Superior temporal gyrus (tissue), 1 donor: ENCODE measurements at regions not wholly inside any gene's neighbourhood (a gene's known extent, or its start where the extent isn't known, plus 50 kb on each side); places are given as distances from the start of the nearest gene placed in this dataset.

Experiments
- DNase-seq: peaks from one replicate; pipeline ENCODE4 v3.0.0-alpha.2; 2016; ENCODE audit errors: extremely low spot score

DNA sequence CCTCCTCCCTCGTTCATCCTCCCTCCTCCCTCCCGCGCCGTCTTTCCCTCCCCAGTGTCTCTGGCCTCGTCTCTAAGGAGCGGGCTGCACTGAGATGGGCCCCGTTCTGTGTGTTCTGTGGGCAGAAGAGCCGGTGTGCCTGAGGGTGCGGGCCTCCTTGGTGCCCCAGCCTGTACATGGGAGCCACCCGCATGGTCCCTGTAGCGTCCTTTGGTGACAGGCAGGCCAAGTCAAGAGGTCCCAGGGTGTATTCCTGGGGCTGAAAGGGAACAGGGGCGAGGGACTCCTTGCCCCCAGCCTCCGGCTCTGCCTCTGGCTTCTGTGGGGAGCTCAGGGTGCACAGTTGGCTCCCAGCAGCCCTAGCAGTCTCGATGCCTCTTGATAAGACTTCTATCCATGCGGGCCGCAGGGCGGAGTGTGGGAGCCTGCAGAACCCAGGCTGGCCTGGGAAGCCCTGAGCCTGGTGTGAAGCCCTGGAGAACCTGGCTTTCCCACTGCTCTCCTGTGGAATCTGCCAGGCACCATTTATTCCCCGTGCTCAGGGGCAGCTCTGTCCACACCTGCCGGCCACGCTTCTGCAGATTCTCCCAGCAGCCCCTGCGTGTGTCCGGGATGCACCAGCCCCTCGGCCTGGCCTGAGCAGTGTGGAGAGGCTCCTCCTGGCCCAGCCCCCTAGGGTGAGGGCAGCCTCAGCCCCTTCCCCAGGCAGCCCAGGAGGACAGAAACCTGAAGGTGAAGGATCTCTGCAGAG, 181.3 kb downstream of the KIF26A start:
- DNase-seq: no peak

DNA sequence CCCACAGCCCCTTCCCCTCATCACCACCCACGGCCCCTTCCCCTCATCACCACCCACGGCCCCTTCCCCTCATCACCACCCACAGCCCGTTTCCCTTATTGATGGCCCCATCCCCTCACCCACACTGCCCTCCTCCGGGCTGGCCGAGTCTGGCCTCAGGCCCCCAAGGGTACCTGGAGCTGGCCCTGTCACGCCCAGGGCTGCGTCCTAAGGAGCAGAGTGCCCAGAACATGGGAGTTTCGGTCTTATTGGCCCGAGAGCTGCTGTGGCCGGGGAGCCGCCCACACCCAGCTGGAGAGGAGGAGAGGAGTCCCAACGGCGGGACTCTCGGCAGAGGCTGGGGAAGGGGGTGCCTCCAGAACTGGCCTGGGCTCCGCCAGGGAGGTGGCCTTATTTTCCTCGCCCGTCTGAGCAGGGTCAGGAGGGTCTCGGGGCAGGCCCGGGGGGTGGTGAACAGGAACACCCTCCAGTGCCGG, 182.3 kb downstream of the KIF26A start:
- no peak for DNase-seq

DNA sequence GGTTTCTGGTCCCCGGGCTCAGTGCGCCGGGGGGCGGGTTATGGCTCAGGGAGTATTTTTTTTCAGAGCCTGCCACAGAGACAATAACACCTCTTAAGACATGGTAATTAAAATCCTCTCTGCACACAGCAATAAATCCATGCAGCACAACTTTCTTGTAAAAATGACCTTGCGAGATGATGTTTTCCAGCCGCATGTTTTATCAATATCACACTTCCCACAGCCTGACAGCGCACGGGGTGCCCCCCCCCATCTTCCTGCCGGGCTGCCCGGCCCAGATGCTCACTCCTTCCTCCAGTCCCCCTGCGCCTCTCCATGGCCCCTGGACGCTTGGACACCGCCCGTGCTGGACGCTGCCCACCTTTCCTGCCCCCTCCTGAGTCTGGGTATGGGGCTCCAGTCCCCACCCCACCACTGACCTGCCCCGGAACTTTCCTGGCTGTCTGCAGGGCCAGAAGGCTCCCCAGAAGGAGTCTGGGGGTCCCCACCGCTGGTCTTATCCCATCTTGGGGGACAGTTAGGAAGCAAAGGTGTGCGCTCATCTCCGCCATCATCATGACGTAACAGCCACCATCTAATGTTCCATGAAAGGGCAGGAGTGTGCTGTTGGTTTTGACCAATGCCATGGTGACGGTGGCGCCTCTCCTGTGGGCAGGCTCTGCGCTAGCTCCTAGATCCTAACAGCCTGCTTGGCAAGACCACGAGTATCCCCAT, 182.9 kb downstream of the KIF26A start:
- DNase-seq: no peak

DNA sequence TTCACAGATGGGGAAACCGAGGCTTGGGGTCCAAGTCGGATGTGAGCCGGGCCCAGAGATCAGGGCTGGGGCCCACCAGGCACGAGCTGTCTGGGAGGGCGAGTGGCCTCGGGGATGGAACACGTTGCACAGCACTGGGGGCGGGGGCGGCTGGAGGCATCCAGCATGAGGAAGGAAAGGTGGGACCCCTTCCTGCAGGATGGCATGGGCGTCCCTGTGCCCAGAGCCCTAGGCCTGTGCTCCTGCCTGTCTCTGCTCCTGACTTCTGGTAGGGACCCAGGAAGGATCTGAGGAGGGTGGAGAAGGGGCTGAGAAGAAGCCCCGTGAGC, 183.4 kb downstream of the KIF26A start:
- no peak for DNase-seq

DNA sequence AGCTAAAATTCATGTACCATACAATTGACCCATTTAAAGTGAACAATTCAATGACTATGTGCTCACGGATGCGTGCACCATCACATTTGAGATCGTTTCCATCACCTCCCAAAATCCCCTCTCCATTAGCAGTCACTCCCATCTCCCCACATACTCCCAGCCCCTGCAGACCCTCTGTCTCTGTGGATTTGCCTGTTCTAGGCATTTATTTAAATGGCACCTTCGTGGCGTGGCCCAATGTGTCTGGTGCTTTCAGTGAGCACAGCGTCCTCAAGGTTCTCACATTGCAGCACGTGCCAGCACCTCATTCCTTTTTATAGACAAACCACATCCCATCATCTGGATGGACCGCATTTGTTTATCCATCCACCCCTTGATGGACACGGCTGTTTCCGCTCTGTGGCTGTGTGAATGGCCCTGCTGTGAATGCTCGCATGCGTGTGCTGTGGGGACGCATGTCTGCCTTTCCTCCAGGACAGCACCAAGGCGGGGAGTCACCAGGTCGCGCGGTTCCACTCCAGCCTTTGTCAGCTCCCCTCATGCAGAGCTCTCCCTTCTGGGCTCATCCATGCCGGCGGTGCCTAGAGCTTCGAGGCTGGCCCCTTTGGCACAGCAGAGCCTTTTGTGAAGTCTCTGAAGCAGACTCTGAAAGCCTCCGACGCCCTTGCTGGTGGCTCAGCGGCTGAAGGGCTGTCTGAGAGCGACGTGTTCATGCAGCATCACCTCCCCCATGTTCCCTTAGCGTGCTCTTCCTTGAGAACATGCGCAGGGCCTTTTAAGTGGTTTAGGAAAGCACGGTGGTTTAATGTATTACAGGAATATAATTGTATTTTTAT, 184.4 kb downstream of the KIF26A start:
- no peak for DNase-seq

- DNase-seq: no peak
These were observed 185.3 kb downstream of the KIF26A start for GRCh38 chr14:104323551-104324175.

DNA sequence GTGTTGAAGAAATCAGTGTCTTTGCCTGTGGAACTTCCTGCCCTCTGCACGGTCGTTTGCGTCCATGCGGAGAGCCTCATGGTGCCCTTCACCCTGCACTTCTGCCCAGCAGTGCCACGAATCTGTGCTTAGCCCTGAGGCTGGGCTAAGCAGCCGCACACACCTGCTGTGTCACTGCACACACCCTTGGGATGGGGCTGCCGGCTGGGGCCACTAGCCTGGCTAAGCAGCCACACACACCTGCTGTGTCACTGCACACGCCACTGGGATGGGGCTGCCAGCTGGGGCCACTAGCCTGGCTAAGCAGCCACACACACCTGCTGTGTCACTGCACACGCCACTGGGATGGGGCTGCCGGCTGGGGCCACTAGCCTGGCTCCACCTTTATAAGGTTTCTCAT, 188.5 kb downstream of the KIF26A start:
- no peak for DNase-seq

DNA sequence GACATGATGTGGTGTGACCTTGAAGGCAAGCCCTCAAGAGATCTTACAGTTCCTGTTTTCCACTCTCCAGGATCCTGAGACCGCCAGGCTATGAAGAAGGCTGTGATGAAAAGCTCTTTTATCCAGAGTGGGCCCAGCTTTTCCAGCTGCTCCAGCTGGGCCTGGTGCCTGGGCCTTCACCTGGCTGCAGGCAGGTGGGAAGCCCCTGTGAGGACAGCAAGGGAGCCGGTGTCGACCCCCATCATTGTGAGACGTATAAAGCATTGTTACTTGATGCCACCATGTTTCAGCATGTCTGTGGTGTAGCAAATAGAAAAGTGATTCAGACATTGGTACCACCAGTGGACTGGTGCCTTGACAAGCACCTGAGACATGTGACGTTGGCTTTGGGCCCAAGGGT, 190.2 kb downstream of the KIF26A start:
- DNase-seq: no peak

GRCh38 chr14:104329793-104330192, 191.4 kb downstream of the KIF26A start:
- DNase-seq: no peak

DNA sequence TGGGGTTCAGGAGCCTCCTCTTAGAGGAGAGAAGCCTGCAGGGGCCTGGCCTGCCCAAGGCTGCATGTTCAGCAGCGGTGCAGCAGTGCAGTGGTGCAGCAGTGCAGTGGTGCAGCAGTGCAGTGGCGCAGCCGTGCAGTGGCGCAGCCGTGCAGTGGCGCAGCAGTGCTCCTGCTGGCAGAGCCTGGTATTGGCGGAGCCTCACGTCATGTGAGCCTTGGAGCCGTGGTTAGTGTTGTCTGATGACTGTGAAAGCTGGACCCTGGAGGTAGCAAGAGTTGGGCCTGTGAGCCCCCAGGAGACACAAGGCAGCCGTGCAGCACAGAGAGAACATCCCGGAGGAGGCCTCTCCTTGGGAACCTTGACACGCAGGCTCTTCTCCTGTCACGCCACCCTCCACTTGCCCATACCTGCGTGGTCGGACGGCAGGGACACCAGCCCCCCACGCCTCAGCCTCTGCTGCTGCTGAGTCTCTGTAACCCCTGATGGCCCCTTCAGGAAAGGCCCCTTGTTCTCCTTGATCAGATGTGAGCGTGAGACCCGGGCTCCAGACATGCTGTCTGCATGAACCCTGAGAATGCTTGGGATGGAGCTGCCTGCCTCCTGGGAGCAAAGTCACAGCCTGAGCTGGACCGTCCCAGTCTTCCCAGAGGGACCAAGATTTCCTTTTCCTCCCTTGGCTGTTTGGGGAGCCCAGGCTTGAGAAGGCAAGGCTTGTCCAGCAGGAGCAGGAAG, 193.7 kb downstream of the KIF26A start:
- no peak for DNase-seq

DNA sequence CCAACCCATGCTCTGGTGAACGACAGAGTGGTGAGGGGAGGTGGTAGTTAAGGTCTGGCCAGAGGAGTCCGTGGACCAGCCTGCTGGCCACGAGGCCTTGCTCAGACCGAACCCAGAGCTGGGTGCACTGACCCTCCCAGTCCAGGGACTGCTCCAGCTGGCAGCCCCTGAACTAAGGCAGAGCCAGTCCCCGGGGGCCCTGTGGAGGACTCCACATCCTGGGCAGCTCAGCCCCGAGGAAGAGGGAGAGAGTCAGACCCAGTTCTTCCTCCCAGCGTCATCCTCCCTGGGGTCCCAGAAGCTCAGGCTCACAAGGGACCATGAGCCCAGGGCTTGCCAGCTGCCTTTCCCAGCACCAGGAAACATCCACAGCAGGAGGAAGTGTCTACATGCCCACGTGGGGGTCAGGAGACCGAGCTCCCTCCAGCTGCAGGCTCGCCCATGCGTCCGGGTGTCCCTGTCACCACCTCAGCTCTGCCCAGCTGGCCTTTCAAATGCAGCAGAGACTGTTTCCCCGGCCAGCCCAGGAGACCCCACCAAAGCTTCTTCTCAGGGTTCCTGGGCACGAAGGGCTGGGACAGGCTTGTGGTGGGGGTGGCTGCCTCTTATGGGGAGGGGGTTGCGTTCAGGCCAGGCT, 194.4 kb downstream of the KIF26A start:
- DNase-seq: no peak

DNA sequence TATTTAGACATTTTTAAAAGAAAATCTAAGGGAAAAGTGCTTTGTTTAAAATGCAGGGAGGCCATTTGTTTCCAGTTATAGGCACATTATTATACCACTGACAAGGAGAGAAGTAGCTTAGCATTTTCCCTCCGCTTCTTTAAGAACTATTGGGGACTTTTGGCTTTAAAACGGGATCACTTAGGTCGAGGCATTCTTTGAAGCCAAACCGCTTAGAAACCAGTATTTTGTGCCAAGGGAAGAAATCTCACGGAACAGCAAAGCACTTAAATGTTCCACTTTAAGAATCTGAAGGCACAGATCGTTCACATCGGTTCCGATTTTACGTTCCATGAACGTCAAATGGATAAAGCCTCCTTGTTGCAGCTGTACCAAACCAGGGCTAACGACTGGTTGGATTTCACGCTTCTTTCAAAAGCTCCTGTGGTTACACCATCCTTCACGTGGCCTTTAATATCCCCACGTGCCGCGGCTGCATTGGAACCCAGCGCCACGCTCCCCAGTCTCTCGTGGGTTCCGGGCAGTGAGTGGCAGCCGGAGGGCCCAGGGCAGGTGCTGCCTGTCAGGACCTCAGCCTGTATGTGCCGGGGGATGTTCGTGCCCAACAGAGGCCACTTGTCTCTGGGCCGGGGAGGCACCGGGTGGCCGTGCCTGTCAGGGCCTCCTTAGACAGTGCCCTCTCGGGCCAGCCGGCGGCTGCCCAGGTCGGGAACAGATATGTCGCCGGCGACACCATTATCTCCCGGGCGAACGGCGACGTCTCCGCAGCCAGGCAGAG, 195.4 kb downstream of the KIF26A start:
- DNase-seq: no peak

GRCh38 chr14:104334424-104335161, 196.2 kb downstream of the KIF26A start:
- DNase-seq: no peak

- no peak for DNase-seq
These were observed 196.8 kb downstream of the KIF26A start for GRCh38 chr14:104335176-104335575.

- no peak for DNase-seq
These were observed 197.2 kb downstream of the KIF26A start for GRCh38 chr14:104335611-104336010.

- DNase-seq: no peak
These were observed 199.0 kb downstream of the KIF26A start for GRCh38 chr14:104337351-104337750.

- DNase-seq: no peak
These were observed 201.0 kb downstream of the KIF26A start for GRCh38 chr14:104339361-104339760.

- no peak for DNase-seq
These were observed 201.4 kb downstream of the KIF26A start for GRCh38 chr14:104339829-104340228.
